ENCODE measurements at regions not wholly inside any gene's neighbourhood (a gene's known extent, or its start where the extent isn't known, plus 50 kb on each side); places are given as distances from the start of the nearest gene placed in this dataset.

- no peak for DNase-seq
Measured at GRCh38 chr4:125365731-125366130, 51.0 kb downstream of the FAT4 start.

- DNase-seq: peak; percentile 75
Measured at GRCh38 chr4:125368146-125368545, 53.4 kb downstream of the FAT4 start.

GRCh38 chr4:125368671-125369081 is 53.9 kb downstream of the FAT4 start:
- peak; percentile 77 for DNase-seq

- DNase-seq: no peak
Measured at GRCh38 chr4:125369098-125369497, 54.3 kb downstream of the FAT4 start.

- DNase-seq: no peak
Measured at GRCh38 chr4:125370478-125370877, 55.7 kb downstream of the FAT4 start.

GRCh38 chr4:125382995-125383394 is 68.2 kb downstream of the FAT4 start:
- DNase-seq: no peak

- DNase-seq: no peak
Measured at GRCh38 chr4:125387770-125388169, 73.0 kb downstream of the FAT4 start.

GRCh38 chr4:125388613-125389012 is 73.9 kb downstream of the FAT4 start:
- DNase-seq: peak; percentile 41

- peak; percentile 40 for DNase-seq
Measured at GRCh38 chr4:125389713-125390112, 75.0 kb downstream of the FAT4 start.

- no peak for DNase-seq
Measured at GRCh38 chr4:125390126-125390525, 75.4 kb downstream of the FAT4 start.

GRCh38 chr4:125390727-125391126 is 76.0 kb downstream of the FAT4 start:
- no peak for DNase-seq

- no peak for DNase-seq
Measured at GRCh38 chr4:125392694-125393093, 77.9 kb downstream of the FAT4 start.

- DNase-seq: no peak
Measured at GRCh38 chr4:125393825-125394224, 79.1 kb downstream of the FAT4 start.

- no peak for DNase-seq
Measured at GRCh38 chr4:125397226-125397625, 82.5 kb downstream of the FAT4 start.

GRCh38 chr4:125398263-125399002 is 83.7 kb downstream of the FAT4 start:
- no peak for DNase-seq

GRCh38 chr4:125400756-125401155 is 86.0 kb downstream of the FAT4 start:
- DNase-seq: no peak

GRCh38 chr4:125401784-125402183 is 87.0 kb downstream of the FAT4 start:
- no peak for DNase-seq

GRCh38 chr4:125420526-125420925 is 105.8 kb downstream of the FAT4 start:
- DNase-seq: no peak

- DNase-seq: no peak
Measured at GRCh38 chr4:125421547-125421946, 106.8 kb downstream of the FAT4 start.

GRCh38 chr4:125423124-125423523 is 108.4 kb downstream of the FAT4 start:
- DNase-seq: no peak

GRCh38 chr4:125428832-125429231 is 114.1 kb downstream of the FAT4 start:
- no peak for DNase-seq

GRCh38 chr4:125430086-125430485 is 115.3 kb downstream of the FAT4 start:
- no peak for DNase-seq

GRCh38 chr4:125432078-125432477 is 117.3 kb downstream of the FAT4 start:
- DNase-seq: no peak

GRCh38 chr4:125433453-125433852 is 118.7 kb downstream of the FAT4 start:
- no peak for DNase-seq

- no peak for DNase-seq
Measured at GRCh38 chr4:125434136-125434535, 119.4 kb downstream of the FAT4 start.
